GM12892 (cell line): ENCODE measurements at regions not wholly inside any gene's neighbourhood (a gene's known extent, or its start where the extent isn't known, plus 50 kb on each side); places are given as distances from the start of the nearest gene placed in this dataset.

Experiments
- POLR2A ChIP-seq: IDR thresholded peaks from 2 replicates; pipeline ENCODE4 v1.6.1; 2011; ENCODE audit warnings: low read depth, low read length, control low read depth
- POLR2AphosphoS5 ChIP-seq: IDR thresholded peaks from 2 replicates; pipeline ENCODE4 v1.6.1; 2011; ENCODE audit warnings: low read depth, low read length, control low read depth
- TAF1 ChIP-seq: IDR thresholded peaks from 2 replicates; pipeline ENCODE4 v1.6.1; 2011; ENCODE audit warnings: low read depth, mild to moderate bottlenecking, control low read depth, low read length, borderline replicate concordance

GRCh38 chr1:59146056-59146455 lies 150.8 kb upstream of the FGGY start:
- TF ChIP-seq POLR2A (no peak), TAF1 (no peak), POLR2AphosphoS5 (no peak)
